Tongue (tissue), 1 donor: ENCODE measurements at regions not wholly inside any gene's neighbourhood (a gene's known extent, or its start where the extent isn't known, plus 50 kb on each side); places are given as distances from the start of the nearest gene placed in this dataset.

Experiments used
- DNase-seq: peaks from one replicate; pipeline ENCODE4 v3.0.0-alpha.2; 2015

DNA sequence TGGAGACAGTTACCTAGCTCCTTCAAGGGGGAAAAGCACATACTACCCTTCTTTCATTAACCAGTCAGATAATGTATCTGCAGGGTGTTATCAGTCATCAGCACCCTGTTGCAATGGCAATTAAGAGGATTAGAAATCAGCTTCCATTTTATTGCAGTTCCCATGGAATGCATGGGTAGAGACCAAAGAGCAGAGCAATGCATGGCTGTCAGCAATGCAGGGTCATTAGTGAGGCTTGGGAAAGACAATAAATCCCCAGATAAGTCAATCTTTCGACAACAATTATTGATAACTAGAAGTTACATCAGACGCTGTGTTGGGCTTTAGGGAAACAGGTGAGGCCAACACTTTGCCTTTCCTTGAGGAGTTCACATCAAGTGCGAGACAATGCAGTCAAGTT lies 150.9 kb downstream of the MAFB start:
- no peak for DNase-seq

DNA sequence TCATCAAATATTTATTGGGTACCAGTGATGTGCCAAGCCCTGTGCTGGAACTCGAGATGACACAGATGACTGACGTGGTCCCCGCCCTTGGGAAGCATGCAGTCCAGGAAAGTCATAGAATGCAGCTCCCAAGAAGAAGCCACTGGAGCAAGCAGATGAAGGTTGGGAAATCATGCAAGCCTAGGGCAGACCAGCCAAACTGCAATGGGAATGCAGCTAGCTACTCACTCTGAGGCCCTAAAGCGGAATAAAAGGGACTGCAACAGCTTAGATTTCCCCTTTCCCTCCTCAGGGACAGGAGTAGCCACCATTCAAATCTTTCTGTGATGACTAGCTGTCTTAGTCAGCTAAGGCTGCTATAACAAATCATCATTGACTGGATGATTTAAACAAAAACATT lies 152.2 kb downstream of the MAFB start:
- no peak for DNase-seq

DNA sequence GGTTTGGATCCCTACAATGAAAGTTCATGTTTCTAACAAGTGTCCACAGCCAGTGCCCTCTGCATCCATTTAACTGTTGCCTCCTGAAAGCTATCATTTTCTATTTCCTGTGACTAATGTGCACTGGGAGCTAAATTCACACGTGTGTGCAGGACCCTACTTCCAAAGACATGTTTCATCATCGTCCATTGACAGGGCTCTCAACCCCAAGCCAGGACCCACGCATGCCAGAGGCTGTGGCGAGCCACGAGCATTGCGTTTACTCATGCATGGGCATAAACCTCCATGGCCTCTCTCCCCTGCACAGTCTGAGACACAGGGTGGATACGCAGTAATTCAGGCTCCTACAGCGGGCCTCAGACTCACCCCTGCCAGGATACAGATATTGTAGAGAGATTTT lies 153.2 kb downstream of the MAFB start:
- DNase-seq, result no peak

- DNase-seq, result no peak
Observed at GRCh38 chr20:40532103-40532502, 156.9 kb downstream of the MAFB start.

- DNase-seq, result no peak
Observed at GRCh38 chr20:40525351-40525750, 163.7 kb downstream of the MAFB start.

DNA sequence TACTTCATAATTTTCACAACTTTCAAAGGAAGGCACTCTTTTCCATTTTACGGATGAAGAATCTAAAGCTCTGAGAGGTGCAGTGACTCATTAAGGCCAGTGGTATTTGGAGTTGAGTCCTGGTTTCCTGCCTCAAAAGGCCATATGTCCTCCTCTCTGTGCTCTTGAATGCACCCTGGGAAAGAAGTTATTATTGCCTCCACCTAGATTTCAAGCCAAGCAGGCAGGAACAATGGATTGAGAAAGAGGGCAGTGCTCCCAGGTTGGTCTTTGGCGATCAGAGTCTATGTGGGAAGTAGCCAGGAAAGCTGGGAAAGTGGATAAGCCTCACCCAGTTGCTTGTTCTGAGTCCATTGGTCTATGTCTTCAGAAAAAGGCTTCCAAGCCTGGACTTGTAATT lies 165.0 kb downstream of the MAFB start:
- no peak for DNase-seq

DNA sequence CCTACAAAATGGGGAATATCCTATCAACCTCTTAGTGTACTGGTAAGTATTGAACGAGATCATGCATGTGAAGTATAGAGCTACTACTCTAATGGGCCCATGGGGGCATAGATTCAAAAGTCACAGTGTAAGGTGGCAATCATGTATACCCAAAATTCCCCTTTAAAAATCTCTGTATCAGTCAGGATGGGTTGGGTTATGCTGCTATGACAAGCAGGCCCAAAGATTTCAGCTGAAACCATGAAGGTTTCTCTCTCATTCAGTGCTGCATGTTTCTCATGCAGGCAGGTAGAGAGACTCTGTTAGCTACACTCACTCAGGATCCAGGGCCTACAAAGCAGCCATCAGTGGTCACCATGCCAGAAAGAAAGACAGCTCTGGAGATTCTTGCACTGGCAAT lies 166.6 kb downstream of the MAFB start:
- DNase-seq, result no peak

GRCh38 chr20:40521962-40522361 lies 167.1 kb downstream of the MAFB start:
- DNase-seq, result no peak

DNA sequence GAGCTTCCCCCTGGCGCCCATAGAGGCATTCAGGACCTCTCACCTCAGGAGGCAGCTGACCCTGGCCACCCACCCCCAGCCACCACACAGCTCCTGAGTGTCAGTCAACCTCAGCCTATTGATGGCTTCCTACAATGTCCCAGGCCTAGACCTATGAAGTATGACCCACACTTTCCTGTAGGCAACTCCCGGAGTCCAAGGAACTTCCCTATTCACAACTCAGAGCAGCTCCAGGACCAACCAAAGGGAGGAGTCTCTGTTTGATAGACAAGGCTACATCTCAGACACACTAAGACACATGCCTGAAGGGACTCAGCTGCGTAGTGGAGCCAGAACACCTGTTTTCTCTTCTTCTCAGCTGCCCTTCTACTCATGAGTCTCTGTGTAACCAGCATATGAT lies 169.1 kb downstream of the MAFB start:
- DNase-seq, result peak; percentile 28

- DNase-seq, result no peak
Observed at GRCh38 chr20:40512994-40513393, 176.0 kb downstream of the MAFB start.

- no peak for DNase-seq
Observed at GRCh38 chr20:40512591-40512990, 176.4 kb downstream of the MAFB start.

DNA sequence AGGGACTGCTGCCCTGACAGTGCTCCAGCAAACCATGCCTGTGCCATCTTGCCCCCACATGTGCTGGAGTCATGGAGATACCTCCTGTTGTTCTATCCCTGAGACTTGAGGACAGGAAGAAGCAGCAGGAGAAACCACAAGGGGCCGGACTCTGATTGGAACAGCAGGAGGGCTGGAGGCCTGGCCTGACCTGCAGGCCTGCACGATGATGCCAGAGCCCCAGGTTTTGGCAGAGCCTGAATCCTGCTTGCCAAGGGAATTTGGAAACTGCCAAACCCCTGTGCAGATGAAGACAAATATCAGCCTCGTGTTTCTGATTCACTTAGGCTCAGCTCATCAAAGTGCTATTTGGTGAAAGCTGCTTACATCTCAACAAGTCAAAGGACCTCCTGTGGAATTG lies 177.6 kb downstream of the MAFB start:
- peak; percentile 5 for DNase-seq

DNA sequence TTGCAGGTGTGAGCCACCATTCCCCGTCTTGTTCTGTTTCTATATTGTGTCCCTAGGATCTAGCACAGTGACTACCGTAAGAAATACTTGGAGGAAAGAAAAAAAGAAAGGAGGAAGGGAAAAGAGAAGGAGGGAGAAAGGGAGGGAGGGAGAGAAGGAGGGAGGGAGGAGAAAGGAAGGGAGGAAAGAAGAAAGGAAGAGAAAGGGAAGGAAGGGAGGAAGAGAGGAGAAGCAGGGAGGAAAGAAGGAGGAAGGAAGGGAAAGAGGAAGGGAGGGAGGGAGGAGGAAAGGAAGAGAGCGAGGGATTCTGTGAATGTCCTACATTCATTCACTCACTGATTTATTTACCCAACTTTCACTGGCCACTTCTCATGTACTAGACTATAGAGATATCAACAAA lies 178.4 kb downstream of the MAFB start:
- no peak for DNase-seq

DNA sequence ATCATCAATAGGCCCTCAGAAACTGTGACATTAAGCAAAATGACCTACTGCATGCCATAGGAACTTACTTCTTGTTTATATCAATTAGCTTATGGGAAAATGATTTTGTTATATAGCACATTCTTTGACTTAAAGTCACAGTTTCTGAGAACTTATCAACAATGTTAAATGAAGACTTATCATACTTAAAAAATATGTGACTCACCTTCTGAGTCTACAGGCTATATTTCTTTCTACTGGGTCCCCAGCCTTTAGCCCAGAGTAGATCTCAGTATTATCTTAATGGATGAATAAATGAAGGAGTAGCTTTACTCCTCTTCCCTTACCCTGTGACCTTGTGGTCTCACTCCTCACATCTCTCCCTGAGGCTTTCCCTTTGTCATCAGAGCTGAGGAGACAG lies 180.2 kb downstream of the MAFB start:
- no peak for DNase-seq

DNA sequence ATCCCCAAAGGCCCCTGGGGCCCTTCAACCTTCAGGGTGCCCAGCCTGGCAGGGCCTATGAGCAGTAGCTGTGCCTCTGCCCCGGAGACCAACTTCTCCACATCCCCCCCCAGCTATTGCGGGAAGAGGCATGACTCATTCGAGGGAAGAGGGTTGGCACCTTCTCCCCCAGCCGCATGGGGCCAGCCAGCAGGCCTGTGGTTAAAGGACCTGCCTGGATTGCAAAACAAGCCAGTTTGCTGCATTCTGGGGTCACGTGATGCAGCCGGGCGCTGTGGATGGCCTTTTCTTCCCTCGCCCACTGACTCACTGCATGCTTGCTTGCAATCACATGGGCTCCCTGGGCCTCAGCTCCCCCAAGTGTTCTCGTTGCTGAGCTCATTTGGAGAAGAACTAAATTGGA lies 182.5 kb downstream of the MAFB start:
- peak; percentile 29 for DNase-seq

GRCh38 chr20:40503119-40503518 lies 185.9 kb downstream of the MAFB start:
- no peak for DNase-seq

DNA sequence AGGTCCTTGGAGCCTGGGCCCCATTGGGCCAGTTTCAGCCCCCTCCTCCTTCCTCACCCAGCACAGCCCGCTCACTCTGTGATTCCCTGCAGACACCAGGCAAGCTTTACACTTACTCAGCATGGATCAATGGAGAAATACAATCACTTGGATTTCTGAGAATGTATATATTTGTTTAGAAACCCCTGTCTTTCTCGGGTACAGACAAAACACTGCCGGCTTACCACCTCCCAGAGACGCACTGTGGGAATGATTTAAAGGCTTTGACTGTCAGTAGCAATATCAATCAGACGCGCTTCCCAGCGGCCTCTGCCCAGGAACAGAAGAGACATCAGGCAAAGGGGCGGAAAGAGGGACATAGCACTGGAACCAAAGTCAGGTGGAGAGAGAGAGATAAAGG lies 186.5 kb downstream of the MAFB start:
- no peak for DNase-seq

DNA sequence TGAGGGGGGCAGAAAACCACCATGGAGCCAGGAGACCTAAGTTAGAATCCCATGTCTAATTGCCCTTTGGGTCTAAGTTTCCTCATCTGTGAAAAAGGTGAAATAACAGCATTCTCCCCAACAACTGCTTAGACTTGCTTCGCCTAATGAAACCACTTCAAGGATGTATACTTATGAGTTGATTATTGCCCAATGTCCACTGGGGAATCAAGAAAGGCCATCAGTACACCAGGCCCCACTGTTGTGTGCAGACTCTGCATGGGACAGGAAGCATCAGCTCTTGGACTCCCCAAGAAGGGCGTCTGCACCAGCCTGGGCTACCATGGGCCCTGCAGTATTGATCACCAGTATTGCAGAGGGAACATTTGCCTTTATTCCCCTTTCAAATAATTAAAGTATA lies 189.6 kb downstream of the MAFB start:
- no peak for DNase-seq

DNA sequence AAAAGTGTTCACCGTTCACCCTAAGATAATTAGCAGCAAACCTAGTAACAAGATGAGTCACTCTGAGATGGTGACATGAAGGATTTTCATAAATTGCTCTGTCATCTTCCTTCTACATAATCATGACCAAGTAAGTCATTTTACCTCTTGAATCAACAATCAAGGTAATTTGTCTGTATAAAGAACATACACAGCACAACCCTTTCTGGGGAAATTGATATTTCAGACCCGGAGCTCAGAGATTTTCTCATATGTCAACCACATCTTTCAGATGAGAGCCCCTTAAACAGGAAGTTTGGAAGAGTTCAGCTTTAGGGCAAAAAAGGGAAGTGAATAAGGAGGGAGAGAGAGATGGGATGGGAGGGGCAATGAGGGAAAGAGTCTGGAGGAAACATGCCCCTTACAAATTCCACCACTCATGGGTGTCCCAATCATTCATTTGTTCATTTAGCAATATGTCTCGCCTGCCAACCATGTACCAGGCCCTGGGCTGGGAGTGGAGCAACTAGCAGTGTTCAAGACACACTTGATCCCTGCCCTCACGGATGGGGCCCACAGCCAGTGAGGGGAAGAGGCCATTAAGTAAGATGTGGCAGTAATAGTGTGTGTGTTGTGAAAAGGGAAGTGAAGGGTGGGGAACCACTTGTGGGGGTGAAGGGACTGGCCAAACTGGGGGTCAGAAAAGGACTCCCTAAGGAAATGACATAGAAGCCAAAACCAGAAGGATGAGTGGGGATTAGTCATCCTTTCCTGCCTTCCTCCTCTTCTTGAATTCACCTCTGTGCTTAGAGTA lies 190.9 kb downstream of the MAFB start:
- DNase-seq, result no peak

DNA sequence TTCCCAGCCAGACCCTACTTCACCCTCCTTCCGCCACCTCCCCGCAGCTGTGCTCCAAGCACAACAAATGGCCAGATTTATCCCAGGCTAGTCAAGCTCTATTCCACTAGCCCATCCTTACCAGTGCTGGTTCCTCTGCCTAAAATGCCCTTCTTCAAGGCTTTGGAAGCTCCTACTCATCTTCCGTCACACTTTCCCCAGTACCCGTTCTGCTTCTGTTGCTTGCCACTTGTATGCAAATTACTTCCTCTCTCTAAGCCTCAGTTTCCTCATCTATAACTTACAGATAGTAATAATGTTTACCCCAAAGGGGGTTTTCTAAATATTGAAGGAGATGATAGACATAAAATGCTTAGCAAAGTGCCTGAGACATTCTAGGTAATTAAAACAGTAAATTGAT lies 193.1 kb downstream of the MAFB start:
- DNase-seq, result no peak

DNA sequence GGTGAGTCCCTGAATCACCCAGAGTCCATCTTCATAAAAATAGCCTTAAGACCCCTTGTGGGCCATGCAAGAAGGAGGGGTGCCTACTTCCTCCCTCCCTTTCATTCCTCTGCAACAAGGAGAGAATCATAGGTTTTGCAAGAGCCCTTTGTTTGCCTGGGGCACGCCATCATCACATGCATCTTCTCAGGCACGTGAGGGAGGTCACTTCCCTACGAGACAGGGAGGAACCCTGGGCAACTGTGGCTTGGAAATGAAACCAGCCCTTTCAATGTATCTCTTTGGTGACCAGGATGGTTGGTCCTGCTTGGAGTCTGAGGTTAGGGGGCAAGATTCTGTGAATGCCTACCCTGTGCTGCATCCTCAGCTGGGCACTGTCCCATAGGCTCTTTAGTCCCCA lies 194.8 kb downstream of the MAFB start:
- DNase-seq, result no peak

DNA sequence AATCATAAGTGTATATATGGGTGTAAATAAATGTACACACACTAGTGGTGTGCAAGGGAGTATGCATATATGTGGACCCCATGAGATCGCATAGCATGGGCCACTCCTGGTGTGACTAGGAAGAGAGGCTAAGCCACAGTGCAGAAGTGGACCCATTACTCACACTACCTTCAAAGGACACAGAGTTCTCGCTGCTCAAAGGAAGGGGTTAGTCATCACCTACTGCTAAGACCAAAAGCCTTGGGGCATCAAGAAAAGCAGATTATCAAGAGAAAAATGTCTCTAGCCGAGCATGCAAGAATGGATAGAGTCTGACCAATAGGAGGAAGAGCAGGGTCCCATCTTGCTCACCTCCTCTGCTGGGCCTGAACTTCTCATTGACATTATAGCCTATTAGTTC lies 195.5 kb downstream of the MAFB start:
- no peak for DNase-seq

GRCh38 chr20:40493071-40493470 lies 196.0 kb downstream of the MAFB start:
- peak; percentile 33 for DNase-seq

DNA sequence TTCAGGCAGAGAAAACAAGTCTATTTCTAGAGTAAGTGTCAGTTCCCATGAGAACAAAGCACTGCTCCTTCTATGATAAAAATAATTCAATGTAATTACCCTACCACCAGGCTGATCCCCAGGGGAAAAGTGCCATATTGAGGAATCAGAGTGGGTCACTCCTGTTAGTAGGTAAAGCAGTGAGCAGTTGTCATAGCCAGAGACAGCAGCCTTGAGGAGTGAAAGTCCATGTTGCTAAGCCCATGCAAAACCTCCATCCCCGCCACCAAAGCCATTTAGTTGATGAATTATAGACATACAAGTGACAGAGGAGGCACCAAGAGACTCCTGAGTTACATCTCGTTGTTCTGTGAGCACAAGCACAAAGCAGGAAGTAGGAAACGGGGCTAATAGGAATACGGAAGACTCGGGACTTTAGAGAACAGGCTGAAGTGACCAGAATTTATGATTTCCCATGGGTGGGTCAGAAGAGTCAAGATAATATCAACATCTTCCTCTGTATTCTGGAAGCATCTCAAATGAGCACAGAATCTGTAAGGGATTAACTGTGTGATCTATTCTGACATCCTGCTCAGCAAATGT lies 197.9 kb downstream of the MAFB start:
- no peak for DNase-seq

DNA sequence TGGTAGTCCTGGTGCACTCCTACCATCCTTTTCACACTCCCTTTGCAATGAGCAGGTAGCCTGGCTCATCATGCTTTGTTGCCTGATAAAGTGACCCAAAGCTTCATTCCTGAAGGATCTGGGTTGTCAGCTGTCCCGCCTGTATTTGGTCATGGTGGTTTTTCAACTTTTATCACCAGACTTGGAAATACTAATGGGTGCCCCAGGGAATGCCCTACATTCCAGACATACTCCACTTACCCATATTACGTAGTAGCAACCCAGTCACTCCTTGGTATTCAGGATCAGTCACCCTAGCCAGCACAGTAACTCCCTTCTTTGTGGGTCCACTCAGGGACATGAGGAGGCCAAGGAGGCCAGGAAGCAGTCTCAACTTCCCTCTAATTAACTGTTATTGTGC lies 199.2 kb downstream of the MAFB start:
- DNase-seq, result no peak
